HG03196 (cell line): ENCODE measurements at regions not wholly inside any gene's neighbourhood (a gene's known extent, or its start where the extent isn't known, plus 50 kb on each side); places are given as distances from the start of the nearest gene placed in this dataset.

Experiments
- ATAC-seq: cut with Tn5 transposase; IDR thresholded peaks from one replicate; pipeline ENCODE4 v1.9.1; 2021; ENCODE audit not compliant: unreplicated experiment

DNA sequence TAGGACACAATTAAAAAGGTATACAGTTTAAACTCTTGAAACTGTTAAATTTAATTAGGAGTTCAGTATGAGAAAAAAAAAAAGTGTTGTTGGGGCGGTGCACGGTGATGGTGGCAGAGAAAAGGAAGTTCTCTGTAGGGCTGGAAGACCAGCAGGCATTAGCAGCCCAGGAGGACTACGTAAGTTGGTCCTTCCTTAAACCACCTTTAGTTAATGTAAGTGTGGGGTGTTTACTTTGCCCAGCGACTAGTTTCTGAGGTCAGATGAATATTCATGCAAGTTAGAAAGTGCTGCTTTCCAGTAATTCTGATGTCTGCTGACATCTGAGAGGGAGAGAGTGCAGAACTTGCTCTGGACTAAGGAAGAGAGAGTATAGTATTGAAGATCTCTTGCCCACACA lies 54.9 kb downstream of the NKX2-1 start:
- no peak for ATAC-seq

DNA sequence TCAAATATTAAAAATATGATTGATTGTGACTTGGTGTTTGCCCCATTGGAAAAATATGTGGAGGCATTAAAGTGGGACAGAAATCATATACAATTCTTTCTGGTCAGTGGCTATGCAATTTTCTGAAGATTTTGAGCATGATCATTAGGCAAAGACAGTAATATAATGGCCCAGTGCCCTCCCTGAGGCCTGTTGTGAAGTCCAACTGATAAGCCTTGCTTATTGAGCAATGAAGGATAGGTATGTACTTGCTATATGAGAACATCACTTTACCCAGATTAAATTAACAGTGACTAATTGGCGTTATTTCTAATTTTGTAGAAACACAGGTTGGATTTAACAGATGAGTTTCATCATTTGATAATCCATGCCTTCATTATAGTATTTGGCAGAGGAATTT lies 57.1 kb downstream of the NKX2-1 start:
- no peak for ATAC-seq

DNA sequence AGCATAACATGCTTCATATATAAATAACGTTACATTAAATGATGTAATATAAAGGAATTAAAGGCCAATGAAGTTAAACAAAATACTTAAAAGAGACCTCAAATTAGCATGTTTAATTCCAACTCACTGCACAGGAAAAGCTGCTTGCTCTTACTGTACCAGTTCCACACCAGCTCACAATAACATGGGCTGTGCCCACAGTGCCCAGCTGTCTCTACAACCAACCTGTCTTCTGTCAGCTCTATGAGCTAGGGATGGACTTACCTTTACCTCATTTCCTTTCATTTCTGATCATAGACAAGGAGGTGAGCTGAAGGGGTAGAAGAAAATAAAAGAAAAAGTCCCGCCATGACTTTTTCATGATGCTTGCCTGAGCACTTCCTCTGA lies 64.8 kb downstream of the NKX2-1 start:
- ATAC-seq, result no peak

DNA sequence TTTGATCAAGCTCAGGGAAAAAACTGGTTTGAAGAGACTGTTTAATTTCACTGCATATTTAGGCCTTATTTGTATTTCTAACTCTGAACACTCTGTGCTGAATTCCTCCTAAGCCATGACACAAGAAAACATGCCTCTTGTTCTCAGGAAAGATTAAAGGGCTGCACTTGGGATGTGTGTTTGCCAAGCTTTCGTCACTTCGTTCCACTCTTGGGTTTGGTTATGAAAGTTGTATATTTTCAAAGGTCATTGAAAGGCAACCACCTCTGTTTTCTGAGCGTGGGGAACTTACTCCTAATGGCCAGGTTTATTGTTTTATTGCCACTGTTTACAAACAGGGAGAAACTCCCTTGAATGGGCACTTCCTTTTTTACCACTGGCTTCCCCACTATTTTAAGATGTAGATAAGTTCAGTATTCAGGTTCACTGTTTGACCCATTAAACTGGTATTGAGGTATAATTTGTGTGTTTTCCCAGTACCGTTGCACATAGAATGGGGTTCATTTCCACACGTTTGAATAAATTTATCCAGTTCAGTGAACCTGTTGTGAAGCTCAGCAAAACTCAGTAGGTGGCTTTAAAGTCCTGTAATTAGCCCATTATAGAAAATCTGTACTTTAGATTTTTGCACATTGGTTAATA lies 65.3 kb downstream of the NKX2-1 start:
- ATAC-seq, result no peak

DNA sequence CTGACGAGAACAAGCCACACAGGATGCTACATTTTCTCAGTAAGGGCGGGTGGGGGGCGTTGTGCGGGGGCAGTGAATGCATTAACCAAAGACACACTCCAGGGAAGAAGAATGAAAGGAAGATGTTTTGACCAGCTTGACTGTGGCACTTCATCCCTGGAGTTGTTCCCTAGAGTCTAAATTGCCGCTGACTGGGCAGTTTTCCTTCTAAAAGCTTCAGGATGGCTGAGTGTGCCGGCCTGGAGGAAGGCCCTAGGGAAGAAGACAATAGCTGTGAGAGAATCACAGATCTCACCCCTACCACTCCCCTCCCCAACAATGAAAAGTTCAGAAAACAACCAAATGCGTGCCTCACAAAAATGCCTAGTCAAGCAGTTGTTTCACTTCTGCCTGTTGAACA lies 67.2 kb downstream of the NKX2-1 start:
- ATAC-seq, result no peak

DNA sequence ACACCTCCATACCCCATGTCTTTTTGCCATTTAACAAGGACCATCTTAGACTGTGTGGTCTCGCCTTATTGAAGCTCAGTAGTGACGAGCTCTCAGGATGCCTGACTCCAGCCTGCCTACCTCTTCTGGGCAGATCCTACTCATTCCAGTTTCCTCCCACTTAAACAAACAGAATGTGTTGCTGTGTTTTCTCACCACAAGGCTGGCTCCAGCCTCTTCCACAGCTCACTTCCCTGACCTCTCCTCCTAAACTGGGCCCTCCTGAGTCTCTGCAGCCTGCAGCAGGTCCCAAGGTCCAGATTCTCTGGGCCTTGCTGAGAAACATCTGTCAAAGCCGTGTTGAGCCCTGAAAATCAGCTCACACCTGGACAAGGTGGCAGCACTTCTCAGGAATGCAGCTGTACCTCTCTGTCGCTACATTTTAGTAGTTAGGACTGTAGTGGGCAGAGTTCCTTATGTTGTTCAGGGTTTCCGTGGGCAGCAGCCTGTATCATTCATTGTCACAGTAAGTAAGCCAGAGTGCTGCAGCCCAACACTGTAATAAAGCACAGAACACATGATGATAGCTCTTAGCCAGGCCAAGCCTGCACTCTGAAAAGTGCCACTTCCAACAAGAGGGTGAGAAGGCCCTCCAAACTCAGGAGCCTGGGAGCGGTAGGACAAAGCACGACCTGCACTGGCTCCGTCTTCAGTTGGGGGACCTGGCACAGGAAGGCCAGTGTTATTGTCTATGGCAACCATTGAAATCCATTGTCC lies 68.5 kb downstream of the NKX2-1 start:
- no peak for ATAC-seq

DNA sequence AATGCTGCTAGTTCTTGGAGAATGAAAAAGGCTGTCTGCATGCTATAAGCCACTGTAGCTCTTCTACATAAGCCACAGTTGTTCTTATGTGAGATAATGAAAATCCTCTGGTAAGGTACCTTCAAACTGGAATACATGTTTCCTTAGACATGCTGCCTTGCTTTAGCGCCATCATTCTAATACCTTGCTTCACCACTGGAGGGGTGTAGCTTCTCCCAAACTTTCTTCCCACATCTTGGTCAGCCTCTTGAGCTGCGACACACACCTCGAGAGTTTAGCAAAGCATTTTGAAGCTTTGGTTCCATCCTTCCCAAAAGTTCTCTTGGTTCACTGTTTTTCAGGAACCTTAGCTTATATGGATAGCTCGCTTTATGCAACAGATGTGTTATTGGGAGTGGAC lies 69.5 kb downstream of the NKX2-1 start:
- ATAC-seq, result no peak

DNA sequence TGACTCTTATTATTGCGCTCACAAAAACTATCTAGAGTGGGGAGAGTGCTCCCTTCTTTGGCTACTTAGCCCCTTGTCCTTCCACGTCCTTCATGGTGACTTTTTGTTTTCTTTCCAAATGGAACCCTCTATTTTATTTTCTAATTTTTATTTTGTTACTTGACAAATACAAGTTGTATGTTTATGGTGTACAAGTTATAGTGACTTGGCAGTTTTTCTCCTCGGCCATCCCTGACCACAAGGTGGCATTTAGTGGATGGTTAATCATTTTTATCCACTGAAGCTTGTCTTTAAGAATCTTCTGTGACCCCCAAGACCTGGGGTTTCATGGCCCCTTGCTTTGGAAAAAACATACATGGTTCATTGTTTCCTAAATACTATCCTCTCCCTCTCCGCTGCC lies 70.1 kb downstream of the NKX2-1 start:
- no peak for ATAC-seq

DNA sequence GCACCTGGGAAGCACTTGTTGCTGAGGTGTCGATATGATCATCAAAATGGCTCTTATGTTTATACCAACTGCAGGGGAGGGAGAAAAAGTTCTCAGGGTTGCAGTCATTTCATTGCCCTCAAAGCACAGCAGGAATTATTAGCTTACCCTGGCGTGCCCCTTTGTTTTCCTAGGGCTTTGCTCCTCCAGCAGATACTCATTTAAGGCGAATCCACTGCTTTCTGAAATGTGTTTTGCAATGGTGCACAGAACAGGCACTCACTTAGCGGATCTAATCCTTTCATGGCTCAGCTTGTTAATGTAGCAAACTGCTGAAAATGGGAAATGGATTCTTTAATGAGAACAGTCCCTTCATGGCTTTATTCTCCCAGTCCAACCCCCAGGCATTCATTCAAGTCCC lies 76.7 kb downstream of the NKX2-1 start:
- no peak for ATAC-seq

DNA sequence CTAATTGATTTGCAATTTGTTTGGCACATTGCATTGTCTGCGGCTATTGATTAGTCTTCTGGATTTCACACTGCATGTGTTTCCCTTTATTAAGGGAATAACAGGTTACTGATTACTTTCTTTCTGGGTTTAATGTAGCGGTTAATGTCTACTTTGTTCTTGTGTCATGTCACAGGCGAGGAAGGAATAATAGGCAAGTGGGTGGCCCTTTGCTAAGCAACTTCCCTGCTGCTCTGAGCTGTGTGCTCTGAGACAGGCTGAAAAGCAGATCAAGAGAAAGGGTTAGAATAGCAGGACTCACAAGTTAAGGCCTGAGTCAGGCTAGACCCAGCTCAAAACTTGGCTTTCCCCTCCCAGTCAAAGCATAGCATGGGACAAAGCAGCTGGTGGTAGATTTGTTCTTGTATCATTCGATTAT lies 77.2 kb downstream of the NKX2-1 start:
- ATAC-seq, result no peak

DNA sequence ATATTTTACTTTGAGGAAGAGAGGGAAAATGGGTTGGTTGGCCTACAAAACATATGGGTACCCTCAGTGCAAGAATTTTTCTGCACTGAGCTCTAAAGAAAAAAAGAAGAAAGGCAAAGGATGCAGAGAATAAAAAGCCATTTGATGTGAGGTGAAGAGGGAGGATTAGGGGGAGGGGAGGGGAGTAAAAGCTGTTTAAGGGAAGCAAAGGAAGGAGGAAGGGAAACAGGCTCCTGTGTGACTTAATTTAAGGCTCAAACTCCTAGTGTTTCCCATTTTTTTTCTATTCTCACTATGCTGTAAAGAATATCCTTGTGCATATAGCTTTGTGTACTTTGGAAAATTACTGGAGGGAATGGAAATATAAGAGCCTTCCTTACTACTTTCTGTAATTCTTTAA lies 78.7 kb downstream of the NKX2-1 start:
- ATAC-seq, result no peak

DNA sequence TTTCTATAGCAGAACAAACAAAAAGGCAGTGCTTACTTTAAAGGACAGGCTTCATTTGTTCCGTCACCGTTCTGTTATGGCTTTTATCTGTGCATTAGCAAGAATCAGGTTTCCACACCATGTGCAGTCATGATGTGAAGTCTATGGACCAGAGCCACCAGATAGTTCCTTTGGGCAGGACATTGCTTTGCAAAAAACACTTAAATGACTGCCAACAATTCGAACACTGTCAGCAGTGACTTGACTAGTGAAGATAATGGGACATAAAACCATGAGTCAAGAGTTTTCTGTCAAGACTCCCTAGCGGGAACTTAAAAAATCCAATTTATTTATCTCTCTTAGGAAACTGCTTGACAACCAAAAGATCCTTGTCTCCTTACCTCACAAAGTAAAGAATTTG lies 80.3 kb downstream of the NKX2-1 start:
- ATAC-seq, result no peak

DNA sequence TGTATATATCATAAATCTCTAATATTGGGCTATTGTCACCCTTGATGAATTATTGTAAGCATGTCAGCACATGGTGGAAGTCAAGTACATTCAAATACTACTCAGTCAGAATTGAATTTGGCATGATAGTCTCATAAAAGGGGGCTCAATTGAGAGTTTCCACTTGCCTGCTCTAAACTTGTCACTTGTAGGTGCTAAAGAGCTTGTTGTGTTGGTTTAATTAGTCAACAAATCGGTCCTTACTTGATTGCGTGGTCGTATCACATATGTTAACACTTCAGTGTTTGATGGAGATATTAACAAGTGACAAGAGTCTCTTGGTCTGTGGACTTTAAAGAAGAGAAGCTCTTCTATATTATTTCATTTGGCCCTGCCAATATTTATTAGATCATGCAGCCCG lies 81.1 kb downstream of the NKX2-1 start:
- no peak for ATAC-seq

DNA sequence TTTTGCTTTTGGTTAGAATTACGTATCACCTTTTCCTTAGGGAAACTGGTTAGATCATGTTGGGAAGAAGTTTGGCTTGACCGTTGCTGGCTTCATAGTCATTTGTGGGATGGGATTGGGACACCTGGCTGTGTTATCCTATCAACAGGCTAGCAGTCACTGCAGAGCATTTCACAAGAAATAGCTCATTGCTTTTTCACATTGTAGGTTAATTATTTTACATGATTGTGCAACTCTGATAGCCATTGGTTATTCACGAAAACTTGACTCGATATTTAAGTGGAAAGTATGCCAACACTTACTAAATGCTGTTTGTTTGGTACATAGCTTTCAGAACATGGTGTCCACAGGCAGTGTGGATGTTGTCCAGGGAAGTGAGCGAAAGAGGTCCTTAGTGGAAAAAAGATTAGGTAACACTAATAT lies 89.4 kb downstream of the NKX2-1 start:
- no peak for ATAC-seq

DNA sequence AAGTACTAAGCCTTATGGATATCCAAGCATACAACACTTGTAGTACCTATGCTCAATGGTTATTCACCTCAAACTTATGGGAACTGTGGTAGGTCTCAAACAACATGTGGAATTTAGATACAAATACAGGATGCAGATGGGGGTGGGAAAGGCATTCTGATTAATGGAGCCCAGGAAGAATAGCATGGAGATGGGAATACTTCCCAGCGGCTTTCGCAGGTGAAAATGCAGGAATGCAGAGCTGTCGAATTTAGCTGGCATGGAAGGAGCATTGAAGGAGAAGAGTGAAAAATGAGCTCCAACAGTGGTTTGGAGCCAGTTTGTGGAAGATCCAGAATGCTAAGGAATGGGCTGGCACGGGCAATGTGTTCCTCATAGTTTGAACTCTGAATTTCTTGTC lies 89.9 kb downstream of the NKX2-1 start:
- ATAC-seq, result no peak

DNA sequence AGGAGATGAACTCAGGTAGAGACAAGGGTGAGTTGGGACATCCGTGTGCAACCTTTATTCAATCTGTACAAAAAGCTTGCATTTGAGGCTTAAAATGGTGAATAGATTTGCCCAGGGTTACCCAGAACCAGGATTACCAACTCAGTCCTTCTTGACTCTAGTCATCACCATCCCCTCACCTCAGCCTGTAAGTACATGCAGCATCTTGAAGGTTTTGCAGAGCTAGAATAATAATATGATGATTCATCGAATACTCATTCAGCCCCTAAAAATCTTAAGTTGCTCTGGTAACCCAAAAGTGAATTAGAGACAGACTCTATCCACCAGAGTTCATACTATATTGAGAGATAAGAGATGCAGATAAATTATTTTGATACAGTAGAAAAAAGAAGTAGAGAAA lies 90.3 kb downstream of the NKX2-1 start:
- no peak for ATAC-seq

DNA sequence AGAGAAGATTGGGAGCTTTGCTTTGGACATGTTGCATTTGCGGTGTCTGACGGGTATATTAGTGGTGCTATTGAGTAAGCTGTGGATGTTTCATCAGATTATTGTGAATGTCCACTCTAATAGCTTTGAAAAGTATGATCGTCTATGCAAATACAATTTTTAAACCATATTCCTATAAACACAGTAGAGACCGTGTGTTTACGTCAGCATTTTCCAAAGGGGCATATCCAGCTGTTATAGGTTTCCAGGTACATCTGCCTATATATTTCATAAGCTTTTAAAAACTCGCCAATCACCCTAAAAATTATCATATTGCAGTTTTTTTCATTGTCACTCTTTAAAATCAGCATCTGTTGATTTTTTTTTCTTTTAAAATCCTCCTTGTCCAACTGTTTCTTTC lies 91.7 kb downstream of the NKX2-1 start:
- no peak for ATAC-seq

DNA sequence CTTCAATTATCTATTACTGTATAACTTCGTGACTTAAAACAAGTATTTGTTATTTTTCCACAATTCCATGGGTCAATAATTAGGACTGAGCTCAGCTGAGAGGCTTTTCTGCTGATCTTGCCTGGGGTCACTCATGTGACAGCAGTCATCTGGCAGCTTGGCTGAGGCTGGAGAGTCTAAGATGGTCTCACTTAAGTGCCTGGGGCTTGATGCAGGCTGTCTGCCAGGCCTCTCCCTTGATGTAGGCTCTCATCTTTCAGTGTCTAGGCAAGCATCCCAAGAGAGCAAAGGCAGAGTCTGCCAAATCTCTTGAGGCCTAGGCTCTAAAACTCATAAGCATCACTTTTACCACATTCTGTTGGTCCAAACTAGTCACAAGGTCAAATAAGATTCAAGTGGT lies 93.2 kb downstream of the NKX2-1 start:
- ATAC-seq, result no peak

DNA sequence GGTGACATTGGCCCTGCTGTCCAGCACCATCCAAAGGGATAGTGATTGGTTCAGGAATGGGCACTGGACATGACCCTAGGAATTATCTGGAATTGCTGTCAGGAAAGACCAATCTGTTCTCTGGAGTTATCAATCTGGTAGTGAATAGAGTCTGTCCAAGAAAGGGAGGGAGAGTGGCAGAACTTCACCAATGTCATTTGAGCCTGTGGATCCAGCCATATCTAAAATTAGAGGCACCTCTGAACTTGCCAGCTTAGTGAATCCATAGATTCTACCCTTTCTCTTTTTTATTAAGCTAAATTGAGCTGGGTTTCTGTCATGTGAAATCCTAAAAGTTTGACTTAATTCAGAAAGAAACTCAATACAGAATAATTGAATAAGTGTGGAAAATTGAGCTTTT lies 93.9 kb downstream of the NKX2-1 start:
- ATAC-seq, result no peak

DNA sequence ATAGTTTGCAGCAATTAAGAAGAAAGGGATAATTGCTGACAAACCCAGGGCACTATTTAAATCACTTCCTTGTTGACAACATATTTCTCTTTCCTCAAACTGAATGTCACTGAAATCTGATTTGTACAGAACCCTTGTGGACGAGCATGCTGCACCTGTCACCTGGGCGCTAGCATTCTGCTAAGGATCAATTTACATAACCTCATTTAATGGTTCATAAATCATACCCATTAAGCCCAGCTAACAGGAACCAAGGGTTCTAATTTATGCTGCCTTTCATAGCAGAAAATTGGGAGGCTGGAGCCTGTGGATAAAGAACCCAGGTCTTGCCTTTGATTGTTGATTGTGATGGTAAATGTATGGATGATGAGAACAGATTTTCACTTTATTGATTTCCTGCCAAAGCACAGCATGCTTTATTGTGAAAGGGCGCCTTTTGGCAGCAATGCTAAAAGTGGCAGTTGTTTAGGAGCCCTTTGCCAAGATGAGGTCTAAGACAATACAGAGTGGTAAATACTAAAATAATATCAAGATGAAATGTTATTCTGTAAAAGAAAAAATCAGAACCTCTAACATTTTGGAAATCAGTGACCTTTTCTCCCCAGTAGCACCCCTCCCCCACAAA lies 95.4 kb downstream of the NKX2-1 start:
- no peak for ATAC-seq

DNA sequence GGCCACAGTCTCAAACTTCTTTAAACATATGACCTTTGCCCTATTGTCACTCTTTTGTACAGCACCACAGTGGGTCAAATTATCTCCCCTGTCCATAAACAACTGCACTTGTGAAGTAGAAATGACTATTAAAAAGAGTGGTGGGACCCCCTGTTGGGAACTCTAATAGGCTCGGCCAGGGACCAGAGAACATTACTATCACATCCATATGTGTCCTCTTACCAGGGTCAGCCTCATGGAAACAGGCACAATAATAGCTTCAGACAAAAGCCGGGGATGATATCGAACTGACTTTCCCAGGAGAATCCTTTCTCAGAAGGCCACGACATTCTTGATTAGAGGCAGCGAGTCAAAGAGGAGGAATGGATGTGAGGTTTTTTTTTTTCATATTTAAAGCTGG lies 96.6 kb downstream of the NKX2-1 start:
- no peak for ATAC-seq

DNA sequence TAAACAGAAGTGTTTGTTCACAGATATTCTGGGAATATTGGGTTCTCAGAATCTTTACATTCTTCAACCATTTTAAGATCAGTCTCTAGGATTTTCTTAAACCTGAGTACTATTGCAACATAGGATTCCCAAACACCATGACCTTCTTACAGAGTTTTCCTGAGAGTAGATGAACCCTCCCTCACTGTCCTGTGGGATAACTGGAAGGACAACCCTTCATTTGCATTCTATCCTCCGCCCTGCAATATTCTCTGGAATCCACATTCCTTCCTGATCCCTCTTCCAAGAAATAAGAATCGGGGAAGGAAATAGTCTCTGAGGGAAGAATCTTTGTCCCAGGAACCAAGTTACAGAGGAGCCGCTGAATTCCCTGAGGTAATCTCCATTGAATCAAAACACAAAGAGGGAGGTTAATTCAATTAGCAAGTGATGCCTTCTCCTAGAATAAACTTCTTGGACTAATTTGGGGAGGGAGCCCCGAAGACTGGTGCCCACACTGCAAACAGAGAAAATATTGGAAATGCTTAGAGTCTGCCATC lies 99.8 kb upstream of the MBIP start:
- ATAC-seq, result no peak
